ENCODE measurements at regions not wholly inside any gene's neighbourhood (a gene's known extent, or its start where the extent isn't known, plus 50 kb on each side); places are given as distances from the start of the nearest gene placed in this dataset.

- DNase-seq (ENCODE audit: low spot score), result no peak
Observed at GRCh38 chr16:14360326-14361037, 269.6 kb downstream of the PARN start.

DNA sequence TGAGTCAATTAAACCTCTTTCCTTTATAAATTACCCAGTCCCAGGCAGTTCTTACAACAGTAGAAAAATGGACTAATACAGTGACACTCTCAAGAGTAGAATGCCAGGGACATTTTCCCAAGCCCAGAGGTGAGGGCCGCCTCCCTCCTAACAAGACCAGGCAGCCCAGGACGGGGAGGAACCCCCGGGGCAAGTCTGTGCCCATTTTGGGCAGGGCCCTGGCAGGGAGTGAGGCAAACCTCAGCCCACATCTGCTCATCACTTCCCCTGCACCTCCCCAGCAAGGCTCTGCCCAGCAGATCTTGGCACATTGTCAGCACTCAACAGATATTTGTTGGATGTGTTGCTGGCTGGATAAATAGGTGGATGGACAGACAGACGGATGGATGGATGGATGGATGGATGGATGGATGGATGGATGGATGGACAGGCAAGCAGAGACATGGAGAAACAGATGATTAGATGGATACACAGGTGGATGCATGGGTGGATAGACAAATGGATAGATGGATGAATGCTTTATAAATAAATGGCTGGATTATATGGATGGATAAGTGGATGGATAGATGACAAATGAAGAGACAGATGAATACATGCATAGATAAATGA, 271.3 kb downstream of the PARN start:
- DNase-seq (ENCODE audit: low spot score), result no peak

DNA sequence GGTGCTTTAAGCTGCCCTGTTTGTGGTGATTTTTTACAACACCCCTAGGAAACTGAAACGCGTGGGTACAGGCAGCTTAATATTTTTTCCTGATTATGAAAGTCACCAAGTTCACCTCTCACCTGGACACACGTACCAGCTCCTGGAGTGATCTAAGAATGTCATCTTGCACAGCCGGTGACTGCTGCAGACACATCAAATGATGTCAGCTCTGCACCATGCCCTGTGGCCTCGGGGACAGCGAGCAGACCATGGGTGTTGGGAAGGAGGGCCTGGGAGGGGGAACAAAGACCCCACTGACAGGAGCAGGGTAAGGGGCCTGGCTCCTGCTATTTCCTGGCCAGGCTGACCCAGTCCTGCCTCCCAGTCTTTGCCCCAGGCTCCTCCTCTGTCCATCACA, 272.7 kb downstream of the PARN start:
- no peak for DNase-seq (ENCODE audit: low spot score)

DNA sequence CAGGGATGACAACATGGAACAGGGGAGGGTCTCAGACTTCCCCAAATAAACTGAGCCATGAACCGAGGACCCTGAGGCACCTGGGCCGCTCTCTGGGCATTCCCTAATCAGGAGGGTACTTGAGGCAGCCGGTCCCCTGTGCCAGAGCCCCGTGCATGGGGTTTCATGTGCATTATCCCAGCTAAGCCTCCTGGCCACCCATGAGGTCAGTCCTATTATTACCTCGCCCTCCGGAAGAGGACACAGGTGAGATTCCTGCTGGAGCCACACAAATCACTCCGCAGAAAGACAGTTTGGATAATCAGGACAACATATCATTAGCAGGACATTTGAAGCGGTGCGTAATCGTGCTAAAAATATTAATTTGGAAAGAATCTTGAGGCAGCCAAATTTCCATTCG, 274.0 kb downstream of the PARN start:
- no peak for DNase-seq (ENCODE audit: low spot score)

GRCh38 chr16:14354561-14355351, 275.3 kb downstream of the PARN start:
- DNase-seq (ENCODE audit: low spot score), result peak; percentile 33

GRCh38 chr16:14353340-14353739, 276.7 kb downstream of the PARN start:
- no peak for DNase-seq (ENCODE audit: low spot score)

DNA sequence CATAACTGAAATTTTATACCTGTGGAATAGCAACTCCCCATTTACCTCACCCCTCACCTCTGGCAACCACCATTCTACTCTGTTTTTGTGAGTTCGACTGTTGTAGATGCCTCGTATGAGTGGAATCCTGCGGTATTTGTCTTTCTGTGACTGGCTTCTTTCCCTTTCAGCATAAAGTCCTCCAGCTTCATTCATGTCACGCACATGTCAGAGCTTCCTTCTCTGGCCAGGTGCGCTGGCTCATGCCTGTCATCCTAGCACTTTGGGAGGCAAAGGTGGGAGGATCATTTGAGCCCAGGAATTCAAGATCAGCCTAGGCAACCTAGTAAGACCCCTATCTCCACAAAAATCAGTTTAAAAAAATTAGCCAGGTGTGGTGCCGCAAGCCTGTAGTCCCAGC, 278.4 kb downstream of the PARN start:
- DNase-seq (ENCODE audit: low spot score), result no peak

GRCh38 chr16:14350626-14351025, 279.4 kb downstream of the PARN start:
- DNase-seq (ENCODE audit: low spot score), result no peak

- no peak for DNase-seq (ENCODE audit: low spot score)
Observed at GRCh38 chr16:14350081-14350480, 279.0 kb downstream of the MRTFB start.

- DNase-seq (ENCODE audit: low spot score), result no peak
Observed at GRCh38 chr16:14347706-14348105, 276.6 kb downstream of the MRTFB start.

DNA sequence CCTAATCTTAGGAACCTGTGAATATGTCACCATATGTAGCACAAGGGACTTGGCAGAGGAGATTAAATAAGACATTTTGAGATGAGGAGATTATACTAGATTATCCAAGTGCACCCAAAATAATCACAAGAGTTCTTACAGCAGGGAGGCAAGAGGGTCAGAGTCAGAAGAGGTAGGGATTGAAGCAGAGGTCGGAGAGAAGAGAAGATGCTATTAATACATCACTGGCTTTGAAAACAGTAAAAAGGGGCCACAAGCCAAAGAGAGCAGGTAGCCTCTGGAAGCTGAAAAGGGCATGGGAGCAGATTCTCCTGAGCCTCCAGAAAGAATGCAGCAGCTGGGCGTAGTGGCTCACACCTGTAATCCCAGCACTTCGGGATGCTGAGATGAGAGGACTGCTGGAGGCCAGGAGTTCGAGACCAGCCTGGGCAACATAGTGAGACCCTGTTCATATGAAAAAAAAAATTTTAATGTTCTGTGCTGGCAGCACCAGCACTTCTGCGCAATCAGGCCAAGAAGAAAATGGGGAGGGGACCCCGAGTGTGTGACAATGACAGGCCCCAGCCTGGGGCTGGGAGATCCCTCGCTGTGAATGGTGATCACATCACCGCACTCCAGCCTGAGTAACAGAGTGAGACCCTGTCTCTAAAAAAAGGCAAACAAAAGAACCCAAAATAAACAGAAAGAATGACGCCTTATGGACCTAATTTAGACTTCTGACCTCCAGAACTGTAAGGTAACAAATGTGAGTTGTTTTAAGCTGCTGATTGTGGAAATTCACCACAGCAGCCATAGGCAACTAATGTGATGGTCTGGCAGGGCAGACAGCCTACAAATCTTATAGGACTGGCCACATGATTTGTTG, 275.4 kb downstream of the MRTFB start:
- no peak for DNase-seq (ENCODE audit: low spot score)

GRCh38 chr16:14345512-14346115, 274.5 kb downstream of the MRTFB start:
- DNase-seq (ENCODE audit: low spot score), result no peak

DNA sequence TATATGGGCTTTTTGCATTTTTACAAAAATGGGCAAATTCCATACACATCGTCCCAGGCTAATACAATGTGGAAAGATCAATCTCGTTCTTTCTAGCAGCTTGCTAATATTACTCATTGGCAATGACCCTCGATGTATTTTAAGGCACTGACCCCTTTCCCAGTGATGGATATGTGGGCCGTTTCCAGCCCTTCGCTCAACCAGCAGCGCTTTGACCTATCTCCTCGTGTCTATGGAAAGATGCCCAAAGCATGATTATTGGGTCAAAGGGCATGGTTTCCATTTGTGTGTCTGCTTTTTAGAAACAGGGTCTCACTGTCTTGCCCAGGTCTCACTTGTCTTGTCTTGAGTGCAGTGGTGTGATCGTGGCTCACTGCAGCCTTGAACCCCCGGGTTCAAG, 273.8 kb downstream of the MRTFB start:
- DNase-seq (ENCODE audit: low spot score), result no peak

DNA sequence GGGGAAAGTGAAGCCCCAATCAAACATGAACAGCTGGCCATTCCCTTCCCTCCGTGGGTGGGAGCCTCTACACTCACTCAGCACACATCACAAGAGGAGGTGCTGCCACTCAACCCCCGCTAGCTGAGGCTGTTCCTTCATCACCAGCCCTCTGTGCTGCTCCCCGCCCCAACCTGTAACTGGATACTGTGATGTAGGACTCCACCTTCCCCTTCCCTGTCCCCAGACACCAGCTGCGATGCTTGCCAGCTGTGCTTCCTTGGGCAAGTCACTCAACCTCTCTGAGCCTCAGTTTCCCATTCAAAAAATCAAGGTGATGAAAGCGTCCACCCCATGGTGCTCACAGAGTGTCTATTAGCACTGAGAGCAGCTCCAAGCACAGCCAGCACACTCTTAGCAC, 273.2 kb downstream of the MRTFB start:
- no peak for DNase-seq (ENCODE audit: low spot score)

DNA sequence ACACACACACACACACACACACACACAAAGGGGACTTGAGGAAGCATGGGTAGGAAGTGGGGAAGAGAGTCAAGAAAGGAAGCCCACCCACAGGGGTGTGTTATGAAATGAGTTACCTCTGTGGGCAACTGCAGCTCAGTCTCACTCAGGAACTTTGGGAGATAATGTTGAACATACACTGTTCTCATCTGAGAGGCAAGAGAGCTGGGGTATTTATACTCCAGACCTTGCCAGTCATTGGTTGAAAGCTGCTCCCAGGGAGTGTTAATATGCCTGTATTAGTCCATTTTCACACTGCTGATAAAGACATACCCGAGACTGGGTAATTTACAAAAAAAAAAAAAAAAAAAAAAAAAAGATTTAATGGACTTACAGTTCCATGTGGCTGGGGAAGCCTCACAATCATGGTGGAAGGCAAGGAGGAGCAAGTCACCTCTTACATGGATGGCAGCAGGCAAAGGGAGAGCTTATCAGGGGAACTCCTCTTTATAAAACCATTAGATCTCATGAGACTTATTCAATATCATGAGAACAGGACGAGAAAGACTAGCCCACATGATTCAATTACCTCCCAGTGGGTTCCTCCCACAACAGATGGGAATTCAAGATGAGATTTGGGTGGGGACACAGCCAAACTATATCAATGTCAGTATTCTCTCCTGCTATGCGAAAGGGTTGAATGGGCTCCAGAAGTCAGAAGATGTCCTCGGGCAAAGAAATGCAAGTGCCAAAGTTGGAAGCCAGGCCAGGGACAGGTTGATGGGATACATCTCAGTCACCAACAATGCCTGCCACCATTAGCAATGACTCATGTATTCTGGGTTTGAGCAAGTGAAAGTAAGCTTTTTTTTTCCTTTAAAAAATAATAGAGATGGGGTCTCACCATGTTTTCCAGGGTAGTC, 270.5 kb downstream of the MRTFB start:
- no peak for DNase-seq (ENCODE audit: low spot score)

GRCh38 chr16:14339694-14340093, 268.6 kb downstream of the MRTFB start:
- no peak for DNase-seq (ENCODE audit: low spot score)

DNA sequence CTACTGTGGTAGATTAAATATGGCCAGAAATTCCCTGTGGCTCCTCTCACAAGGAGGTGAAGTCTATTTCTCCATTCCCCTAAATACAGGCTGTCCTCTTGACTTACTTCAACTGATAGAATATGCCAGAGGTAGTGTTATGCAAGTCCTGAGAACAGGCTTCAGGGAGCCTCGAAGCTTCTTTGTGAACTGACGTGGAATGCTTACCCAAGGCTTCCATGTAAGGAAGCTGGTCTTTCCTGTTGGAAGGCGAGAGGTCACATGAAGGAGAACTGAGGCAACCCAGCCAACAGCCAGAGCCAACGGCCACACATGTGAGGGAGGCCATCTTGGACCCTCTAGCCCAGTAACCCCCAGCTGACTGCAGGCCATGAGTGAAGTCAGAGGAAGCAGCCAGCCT, 267.9 kb downstream of the MRTFB start:
- no peak for DNase-seq (ENCODE audit: low spot score)

GRCh38 chr16:14338236-14338635, 267.1 kb downstream of the MRTFB start:
- DNase-seq (ENCODE audit: low spot score), result no peak

DNA sequence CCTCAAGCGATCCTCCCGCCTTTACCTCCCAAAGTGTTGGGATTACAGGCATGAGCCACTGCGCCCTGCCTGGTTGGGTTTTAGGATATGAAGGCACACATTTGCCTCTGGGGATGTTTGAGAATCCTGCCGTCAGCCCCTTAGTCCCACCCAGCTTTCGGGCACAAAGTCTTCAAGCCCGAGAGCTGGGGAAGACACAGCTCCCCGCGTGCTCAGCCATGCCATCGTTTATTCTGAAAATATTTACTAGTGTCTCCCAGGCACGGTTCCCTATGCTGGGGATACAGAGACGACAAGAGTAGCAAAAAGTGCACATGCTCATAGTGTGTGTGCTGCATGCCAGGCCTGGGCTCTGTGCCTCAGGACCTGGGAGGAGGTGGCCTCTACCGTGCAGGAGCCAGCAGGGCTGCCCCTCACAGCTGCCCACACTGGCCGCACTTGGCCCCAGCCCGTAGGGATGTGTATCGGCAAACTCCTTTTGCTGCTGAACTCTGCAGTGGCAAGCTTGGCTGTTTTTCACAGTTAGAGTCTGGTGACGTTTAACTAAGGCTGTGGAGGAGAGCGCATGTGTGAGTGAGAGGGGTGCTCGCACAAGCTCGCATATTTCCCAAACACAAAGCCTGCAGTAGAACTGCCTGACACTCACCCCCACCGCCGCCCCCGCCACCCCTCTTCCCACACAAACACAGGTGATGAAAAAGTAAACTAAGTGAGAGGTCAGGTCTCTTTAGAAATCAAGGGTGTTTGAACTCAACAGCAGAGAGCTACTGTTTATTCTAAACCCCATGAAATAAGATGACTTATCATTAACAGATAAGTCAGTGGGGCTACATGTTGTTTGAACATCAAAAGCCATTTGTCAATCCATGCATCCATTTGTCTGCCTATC, 266.4 kb downstream of the MRTFB start:
- peak; percentile 58 for DNase-seq (ENCODE audit: low spot score)

GRCh38 chr16:14335297-14335696, 264.2 kb downstream of the MRTFB start:
- DNase-seq (ENCODE audit: low spot score), result peak; percentile 32
